ENCODE measurements at regions not wholly inside any gene's neighbourhood (a gene's known extent, or its start where the extent isn't known, plus 50 kb on each side); places are given as distances from the start of the nearest gene placed in this dataset.

DNA sequence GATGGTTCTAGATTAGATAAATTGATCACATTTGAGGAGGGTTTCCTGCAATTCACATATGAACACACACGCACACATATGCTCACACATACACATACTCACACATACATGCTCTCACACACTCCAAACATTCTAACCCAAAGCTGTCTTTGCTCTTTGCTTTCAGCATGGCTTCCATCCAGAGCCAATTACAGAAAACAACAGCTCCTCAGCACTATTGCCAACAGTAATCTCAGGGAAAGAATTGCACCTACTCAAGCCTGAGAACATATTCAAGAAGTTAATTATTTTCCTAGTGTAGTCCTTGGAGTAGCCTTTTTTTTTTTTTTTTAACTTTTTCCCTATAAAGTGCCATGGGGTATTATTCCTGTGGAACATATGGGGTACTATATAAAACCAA, 246.9 kb upstream of the PARD3B start:
- TF ChIP-seq, protein P1, sequence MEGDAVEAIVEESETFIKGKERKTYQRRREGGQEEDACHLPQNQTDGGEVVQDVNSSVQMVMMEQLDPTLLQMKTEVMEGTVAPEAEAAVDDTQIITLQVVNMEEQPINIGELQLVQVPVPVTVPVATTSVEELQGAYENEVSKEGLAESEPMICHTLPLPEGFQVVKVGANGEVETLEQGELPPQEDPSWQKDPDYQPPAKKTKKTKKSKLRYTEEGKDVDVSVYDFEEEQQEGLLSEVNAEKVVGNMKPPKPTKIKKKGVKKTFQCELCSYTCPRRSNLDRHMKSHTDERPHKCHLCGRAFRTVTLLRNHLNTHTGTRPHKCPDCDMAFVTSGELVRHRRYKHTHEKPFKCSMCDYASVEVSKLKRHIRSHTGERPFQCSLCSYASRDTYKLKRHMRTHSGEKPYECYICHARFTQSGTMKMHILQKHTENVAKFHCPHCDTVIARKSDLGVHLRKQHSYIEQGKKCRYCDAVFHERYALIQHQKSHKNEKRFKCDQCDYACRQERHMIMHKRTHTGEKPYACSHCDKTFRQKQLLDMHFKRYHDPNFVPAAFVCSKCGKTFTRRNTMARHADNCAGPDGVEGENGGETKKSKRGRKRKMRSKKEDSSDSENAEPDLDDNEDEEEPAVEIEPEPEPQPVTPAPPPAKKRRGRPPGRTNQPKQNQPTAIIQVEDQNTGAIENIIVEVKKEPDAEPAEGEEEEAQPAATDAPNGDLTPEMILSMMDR (conservative IDR thresholded peaks at IDR 0.05 in 1 of 2, IDR thresholded peaks at IDR 0.05 in 1 of 2; ENCODE audit: low read depth in 1 of 2, low read length in 2 of 2): no peak
- no peak for TF ChIP-seq EZH2 (IDR thresholded peaks at IDR 0.05; ENCODE audit: low read length, missing control alignments)
